OCI-LY7 (cell line): ENCODE measurements at regions not wholly inside any gene's neighbourhood (a gene's known extent, or its start where the extent isn't known, plus 50 kb on each side); places are given as distances from the start of the nearest gene placed in this dataset.
"Not testable (repeated sequence)": the region's sequence is repeated elsewhere in the genome, so short reads cannot be mapped to it uniquely, and the experiment has no call there.

Experiments
- BruUV-seq: library from RNA; stranded (reverse); fragments of 400-500 nt; replicated peaks from 2 replicates; lab custom pipeline; 2021; lab: Mats Ljungman, UMichigan
- CTCF ChIA-PET: fragments of 300-600 bp; sonication (Branson Sonifier 250); formaldehyde crosslinking; loops from one replicate; lab custom pipeline; 2022; ENCODE audit warnings: antibody characterized with exemption; ENCODE audit not compliant: unreplicated experiment; lab: Charles Lee
- POLR2A ChIA-PET: fragments of 300-600 bp; sonication (Branson Sonifier 250); formaldehyde crosslinking; loops from one replicate; lab custom pipeline; 2022; ENCODE audit warnings: antibody characterized with exemption; lab: Charles Lee
- DNase-seq: peaks from one replicate; pipeline ENCODE4 v3.0.0-alpha.2; 2015; ENCODE audit warnings: low spot score
- H2AFZ ChIP-seq: fragments of 200-600 bp; sonication (generic), shearing (Covaris generic); 2 replicates; pipeline ENCODE4 v1.6.1; 2014; ENCODE audit warnings: mild to moderate bottlenecking, antibody characterized with exemption, low read length, moderate library complexity
- H3K27ac ChIP-seq: fragments of 200-600 bp; sonication (generic); 2 replicates; pipeline ENCODE4 v1.5.1; 2014; ENCODE audit warnings: mixed run types, low read depth, mild to moderate bottlenecking, moderate library complexity, low read length, inconsistent platforms; ENCODE audit not compliant: poor library complexity, severe bottlenecking
- H3K36me3 ChIP-seq: fragments of 200-600 bp; sonication (generic); 2 replicates; pipeline ENCODE4 v1.6.1; 2014; ENCODE audit warnings: mild to moderate bottlenecking, antibody characterized with exemption, low read length, moderate library complexity, mixed read lengths; ENCODE audit not compliant: insufficient read depth
- H3K4me1 ChIP-seq: fragments of 200-600 bp; sonication (generic); 2 replicates; pipeline ENCODE4 v1.5.1; 2014; ENCODE audit warnings: mild to moderate bottlenecking, low read length; ENCODE audit not compliant: insufficient read depth, poor library complexity, severe bottlenecking
- H3K4me2 ChIP-seq: fragments of 200-600 bp; sonication (generic); 2 replicates; pipeline ENCODE4 v1.6.1; 2014; ENCODE audit warnings: mild to moderate bottlenecking, low read length
- H3K4me3 ChIP-seq: fragments of 200-600 bp; sonication (generic); 2 replicates; pipeline ENCODE4 v1.5.1; 2014; ENCODE audit warnings: mild to moderate bottlenecking, low read depth, low read length; ENCODE audit not compliant: poor library complexity, severe bottlenecking
- H3K79me2 ChIP-seq: fragments of 200-600 bp; sonication (generic); 2 replicates; pipeline ENCODE4 v1.6.1; 2016; ENCODE audit warnings: low read depth, mild to moderate bottlenecking, low read length, moderate library complexity, mixed read lengths; ENCODE audit not compliant: insufficient read depth
- H3K9me2 ChIP-seq: fragments of 200-600 bp; sonication (generic); 2 replicates; pipeline ENCODE4 v1.6.1; 2016; ENCODE audit warnings: mild to moderate bottlenecking, low read length, mixed read lengths; ENCODE audit not compliant: insufficient read depth
- H3K9me3 ChIP-seq: fragments of 200-600 bp; sonication (generic); 2 replicates; pipeline ENCODE4 v1.6.1; 2014; ENCODE audit warnings: mild to moderate bottlenecking, mixed run types, low read length, mixed read lengths
- H4K20me1 ChIP-seq: fragments of 200-600 bp; sonication (generic); 2 replicates; pipeline ENCODE4 v1.6.1; 2014; ENCODE audit warnings: mild to moderate bottlenecking, antibody characterized with exemption, low read length, moderate library complexity, mixed read lengths; ENCODE audit not compliant: insufficient read depth
- intact Hi-C: fragments of 100-400 bp; cut with micrococcal nuclease; formaldehyde crosslinking; loops from one replicate; pipeline ENCODE4 v1.10.0; 2022; ENCODE audit not compliant: unreplicated experiment

DNA sequence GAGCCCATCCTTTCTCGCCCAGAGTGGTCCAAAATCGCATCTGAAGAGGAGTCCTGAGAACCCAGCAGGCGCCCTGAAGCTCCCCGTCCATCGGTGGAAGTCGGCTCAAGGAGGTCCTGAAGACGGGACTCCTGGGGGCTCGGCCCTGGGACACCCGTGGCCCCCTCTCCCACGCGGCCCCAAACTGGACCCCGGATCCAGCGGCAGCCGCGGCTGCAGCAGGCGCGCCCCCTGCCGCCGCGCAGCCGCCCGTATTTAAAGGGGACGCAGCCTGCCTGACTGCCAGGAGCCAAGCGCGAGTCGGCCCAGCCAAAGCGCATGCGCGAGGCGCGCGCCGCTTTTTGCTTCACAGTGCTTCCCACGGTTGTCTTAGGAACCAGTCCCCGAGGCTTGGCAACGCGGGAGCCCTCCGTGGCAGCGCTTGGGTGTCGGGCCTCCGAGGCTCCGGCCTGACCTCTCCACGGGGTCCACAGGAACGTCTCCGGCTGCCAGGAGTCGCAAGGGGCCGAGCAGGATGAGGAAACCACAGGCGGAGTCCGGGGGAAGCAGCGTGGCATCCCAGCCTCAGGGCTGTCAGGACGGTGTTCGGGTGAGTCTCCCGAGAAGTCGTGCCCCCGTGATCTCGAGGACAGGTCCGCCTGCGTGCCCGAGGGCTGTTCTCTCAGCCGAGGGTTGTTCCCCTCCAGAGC lies 691.6 kb downstream of the KCNJ18 start:
- H3K79me2 ChIP-seq, H3K9me2 ChIP-seq, CTCF ChIA-PET, H3K4me1 ChIP-seq, BruUV-seq, intact Hi-C loops, H2AFZ ChIP-seq, H4K20me1 ChIP-seq, H3K4me2 ChIP-seq, H3K36me3 ChIP-seq, H3K4me3 ChIP-seq, H3K27ac ChIP-seq, DNase-seq, POLR2A ChIA-PET, H3K9me3 ChIP-seq: not testable (repeated sequence)

DNA sequence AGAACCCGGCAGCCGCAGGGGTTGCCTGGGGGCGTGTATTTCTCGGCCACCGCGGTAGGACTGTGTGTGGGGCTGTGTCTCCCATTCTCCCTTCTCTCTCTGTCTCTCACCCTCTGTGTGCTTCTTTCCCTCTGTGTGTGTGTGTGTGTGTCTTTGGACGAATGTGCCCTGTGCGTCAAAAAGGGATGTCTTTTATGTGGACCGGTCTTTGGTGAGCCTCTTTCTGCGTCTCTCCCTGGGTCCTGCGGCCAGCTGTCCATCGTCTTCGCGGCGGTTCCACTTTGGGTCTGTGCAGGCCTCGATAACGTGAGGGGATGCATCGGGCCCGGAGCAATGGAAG lies 692.1 kb downstream of the KCNJ18 start:
- H3K4me1 ChIP-seq, H3K4me3 ChIP-seq, H3K4me2 ChIP-seq, BruUV-seq, H3K27ac ChIP-seq, H3K9me3 ChIP-seq, H2AFZ ChIP-seq, H4K20me1 ChIP-seq, H3K9me2 ChIP-seq, intact Hi-C loops, H3K79me2 ChIP-seq, DNase-seq, H3K36me3 ChIP-seq, CTCF ChIA-PET, POLR2A ChIA-PET: not testable (repeated sequence)

DNA sequence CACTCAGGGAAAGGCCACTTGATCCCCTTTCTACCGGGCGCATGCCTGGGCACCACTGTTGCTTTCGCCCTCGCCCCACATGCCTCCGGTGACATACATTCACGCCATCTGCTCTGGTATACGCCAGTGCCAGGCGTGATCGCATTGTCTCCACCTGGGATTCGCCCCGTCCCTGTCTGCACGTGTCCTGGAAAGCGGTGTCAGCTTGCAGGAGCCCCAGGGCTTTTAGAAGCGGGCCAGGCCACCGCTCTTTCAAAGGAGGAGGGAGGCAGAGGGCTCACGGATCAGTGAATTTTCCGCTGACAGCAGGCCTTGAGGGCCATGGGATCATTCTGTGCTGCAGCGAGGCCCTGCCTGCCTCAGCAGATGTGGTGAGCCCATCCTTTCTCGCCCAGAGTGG lies 706.1 kb downstream of the KCNJ18 start:
- H3K36me3 ChIP-seq, H3K4me1 ChIP-seq, H3K4me2 ChIP-seq, H3K27ac ChIP-seq, H3K4me3 ChIP-seq, H3K9me2 ChIP-seq, H4K20me1 ChIP-seq, POLR2A ChIA-PET, intact Hi-C loops, DNase-seq, CTCF ChIA-PET, H2AFZ ChIP-seq, H3K9me3 ChIP-seq, H3K79me2 ChIP-seq, BruUV-seq: not testable (repeated sequence)

DNA sequence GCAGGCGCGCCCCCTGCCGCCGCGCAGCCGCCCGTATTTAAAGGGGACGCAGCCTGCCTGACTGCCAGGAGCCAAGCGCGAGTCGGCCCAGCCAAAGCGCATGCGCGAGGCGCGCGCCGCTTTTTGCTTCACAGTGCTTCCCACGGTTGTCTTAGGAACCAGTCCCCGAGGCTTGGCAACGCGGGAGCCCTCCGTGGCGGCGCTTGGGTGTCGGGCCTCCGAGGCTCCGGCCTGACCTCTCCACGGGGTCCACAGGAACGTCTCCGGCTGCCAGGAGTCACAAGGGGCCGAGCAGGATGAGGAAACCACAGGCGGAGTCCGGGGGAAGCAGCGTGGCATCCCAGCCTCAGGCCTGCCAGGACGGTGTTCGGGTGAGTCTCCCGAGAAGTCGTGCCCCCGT lies 706.7 kb downstream of the KCNJ18 start:
- H3K9me2 ChIP-seq, H3K9me3 ChIP-seq, H2AFZ ChIP-seq, H4K20me1 ChIP-seq, H3K79me2 ChIP-seq, POLR2A ChIA-PET, CTCF ChIA-PET, BruUV-seq, H3K4me2 ChIP-seq, H3K36me3 ChIP-seq, H3K4me1 ChIP-seq, intact Hi-C loops, H3K27ac ChIP-seq, DNase-seq, H3K4me3 ChIP-seq: not testable (repeated sequence)

DNA sequence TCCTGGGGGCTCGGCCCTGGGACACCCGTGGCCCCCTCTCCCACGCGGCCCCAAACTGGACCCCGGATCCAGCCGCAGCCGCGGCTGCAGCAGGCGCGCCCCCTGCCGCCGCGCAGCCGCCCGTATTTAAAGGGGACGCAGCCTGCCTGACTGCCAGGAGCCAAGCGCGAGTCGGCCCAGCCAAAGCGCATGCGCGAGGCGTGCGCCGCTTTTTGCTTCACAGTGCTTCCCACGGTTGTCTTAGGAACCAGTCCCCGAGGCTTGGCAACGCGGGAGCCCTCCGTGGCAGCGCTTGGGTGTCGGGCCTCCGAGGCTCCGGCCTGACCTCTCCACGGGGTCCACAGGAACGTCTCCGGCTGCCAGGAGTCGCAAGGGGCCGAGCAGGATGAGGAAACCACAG lies 712.8 kb downstream of the KCNJ18 start:
- H2AFZ ChIP-seq, DNase-seq, H3K9me2 ChIP-seq, H3K4me2 ChIP-seq, H3K4me1 ChIP-seq, H3K79me2 ChIP-seq, BruUV-seq, CTCF ChIA-PET, intact Hi-C loops, H3K4me3 ChIP-seq, H3K36me3 ChIP-seq, POLR2A ChIA-PET, H3K9me3 ChIP-seq, H4K20me1 ChIP-seq, H3K27ac ChIP-seq: not testable (repeated sequence)
